ENCODE measurements at regions not wholly inside any gene's neighbourhood (a gene's known extent, or its start where the extent isn't known, plus 50 kb on each side); places are given as distances from the start of the nearest gene placed in this dataset.

DNA sequence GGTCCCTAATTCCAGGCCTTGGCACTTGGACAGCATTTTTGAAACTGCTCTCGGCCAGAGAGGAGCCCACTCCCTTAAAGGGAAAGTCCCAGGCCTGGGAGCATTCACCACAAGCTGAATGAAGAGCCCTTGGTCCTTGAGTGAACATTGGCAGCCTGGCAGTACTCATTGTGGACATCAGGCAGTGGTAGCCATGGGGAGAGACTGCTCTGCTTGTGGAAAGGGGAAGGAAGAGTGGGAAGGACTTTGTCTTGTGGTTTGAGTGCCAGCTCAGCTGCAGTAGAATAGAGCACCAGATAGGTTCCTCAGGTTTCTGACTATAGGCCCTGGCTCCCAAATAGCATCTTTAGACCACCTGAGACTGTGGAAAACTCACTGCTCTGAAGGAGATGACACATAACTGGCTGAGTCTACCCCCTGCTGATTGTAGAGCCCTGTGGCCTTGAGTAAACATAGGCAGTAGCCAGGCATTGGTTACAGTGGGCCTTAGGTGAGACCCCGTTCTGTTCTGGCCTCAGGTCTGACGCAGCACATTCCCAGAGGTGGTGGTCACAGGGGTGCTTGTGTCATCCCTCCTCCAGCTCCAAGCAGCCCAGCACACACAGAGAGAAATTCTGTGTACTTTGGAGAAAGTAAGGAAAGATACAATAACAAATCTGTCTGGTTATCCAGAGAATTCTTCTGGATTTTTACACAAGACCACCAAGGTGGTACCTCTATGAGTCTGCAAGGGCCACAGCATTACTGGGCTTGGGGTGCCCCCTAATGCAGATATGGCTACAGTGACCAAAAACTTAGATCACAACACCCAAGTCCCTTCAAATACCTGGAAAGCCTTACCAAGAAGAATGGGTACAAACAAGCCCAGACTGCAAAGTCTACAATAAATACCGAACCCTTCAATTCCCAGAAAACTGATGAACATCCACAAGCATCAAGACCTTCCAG lies 153.8 kb downstream of the GNAI1 start:
- Histone ChIP-seq H3K27ac (ENCODE audit: low read depth, low read length, poor library complexity, severe bottlenecking) (no peak overlapping the region), H2AFZ (ENCODE audit: low read length) (no peak overlapping the region), H3K9me2 (ENCODE audit: insufficient read depth, low read length) (no peaks in the 10 kb centered on the region), H3K4me3 (ENCODE audit: low read depth, low read length, poor library complexity, severe bottlenecking) (no peak overlapping the region), H3K4me1 (ENCODE audit: insufficient read depth, low read length, poor library complexity, severe bottlenecking) (no peaks in the 10 kb centered on the region), H4K20me1 (ENCODE audit: insufficient read depth, low read length) (no peaks in the 10 kb centered on the region), H3K4me2 (ENCODE audit: low read length) (no peak overlapping the region), H3K9me3 (ENCODE audit: low read length) (no peaks in the 10 kb centered on the region), H3K36me3 (ENCODE audit: insufficient read depth, low read length) (no peaks in the 10 kb centered on the region), H3K79me2 (ENCODE audit: insufficient read depth, low read depth, low read length) (no peaks in the 10 kb centered on the region)
- ChIA-PET POLR2A (no interaction called here), CTCF (ENCODE audit: unreplicated experiment) (no interaction called here)
- TF ChIP-seq, protein P1, sequence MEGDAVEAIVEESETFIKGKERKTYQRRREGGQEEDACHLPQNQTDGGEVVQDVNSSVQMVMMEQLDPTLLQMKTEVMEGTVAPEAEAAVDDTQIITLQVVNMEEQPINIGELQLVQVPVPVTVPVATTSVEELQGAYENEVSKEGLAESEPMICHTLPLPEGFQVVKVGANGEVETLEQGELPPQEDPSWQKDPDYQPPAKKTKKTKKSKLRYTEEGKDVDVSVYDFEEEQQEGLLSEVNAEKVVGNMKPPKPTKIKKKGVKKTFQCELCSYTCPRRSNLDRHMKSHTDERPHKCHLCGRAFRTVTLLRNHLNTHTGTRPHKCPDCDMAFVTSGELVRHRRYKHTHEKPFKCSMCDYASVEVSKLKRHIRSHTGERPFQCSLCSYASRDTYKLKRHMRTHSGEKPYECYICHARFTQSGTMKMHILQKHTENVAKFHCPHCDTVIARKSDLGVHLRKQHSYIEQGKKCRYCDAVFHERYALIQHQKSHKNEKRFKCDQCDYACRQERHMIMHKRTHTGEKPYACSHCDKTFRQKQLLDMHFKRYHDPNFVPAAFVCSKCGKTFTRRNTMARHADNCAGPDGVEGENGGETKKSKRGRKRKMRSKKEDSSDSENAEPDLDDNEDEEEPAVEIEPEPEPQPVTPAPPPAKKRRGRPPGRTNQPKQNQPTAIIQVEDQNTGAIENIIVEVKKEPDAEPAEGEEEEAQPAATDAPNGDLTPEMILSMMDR (conservative IDR thresholded peaks at IDR 0.05; ENCODE audit: low read length): no peak
- TF ChIP-seq EZH2phosphoT487 (IDR thresholded peaks at IDR 0.05; ENCODE audit: borderline replicate concordance, low read depth, low read length): no peak
- DNase-seq (ENCODE audit: low spot score): no peak
- intact Hi-C loops (cut with micrococcal nuclease; ENCODE audit: unreplicated experiment): no loop called here
- BruUV-seq (replicated peaks): no TSS peak

DNA sequence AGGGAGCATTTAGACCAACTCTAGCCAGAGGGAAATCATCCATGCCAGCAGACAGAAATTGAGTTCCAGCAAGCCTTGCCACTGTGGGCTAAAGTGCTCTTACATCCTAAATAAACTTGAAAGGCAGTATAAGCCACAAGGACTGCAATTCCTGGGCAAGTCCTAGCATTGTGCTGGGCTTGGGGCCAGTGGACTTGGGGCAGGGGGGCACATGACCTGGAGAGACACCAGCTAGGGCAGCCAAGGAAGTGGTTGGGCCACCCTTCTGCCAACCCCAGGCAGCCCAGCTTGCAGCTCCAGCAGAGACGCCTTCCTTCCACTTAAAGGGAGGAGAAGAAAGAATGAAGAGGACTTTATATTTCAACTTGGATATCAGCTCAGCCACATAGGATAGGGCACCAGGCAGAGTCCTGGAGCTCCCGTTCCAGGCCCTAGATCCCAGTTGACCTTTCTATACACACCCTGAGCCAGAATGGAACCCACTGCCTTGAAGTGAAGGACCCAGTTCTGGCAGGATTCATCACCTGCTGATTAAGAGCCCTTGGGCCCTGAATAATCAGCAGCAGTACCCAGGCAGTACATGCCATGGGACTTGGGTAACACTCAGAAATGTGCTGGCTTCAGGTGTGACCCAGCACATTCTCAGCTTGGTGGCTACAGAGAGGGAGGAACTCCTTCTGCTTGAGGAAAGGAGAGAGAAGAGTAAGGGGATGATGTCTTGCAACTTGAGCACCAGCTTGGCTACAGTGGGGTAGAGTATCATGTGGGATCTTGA lies 153.0 kb downstream of the GNAI1 start:
- POLR2A ChIA-PET: no interaction called here
- DNase-seq (ENCODE audit: low spot score): no peak
- intact Hi-C loops (cut with micrococcal nuclease; ENCODE audit: unreplicated experiment): no loop called here

More for the DNA sequence above, 153.0 kb downstream of the GNAI1 start:
- no peaks in the 10 kb centered on the region for H3K4me1 ChIP-seq (ENCODE audit: insufficient read depth, low read length, poor library complexity, severe bottlenecking)
- no peaks in the 10 kb centered on the region for H3K9me2 ChIP-seq (ENCODE audit: insufficient read depth, low read length)
- no peak overlapping the region for H3K4me2 ChIP-seq (ENCODE audit: low read length)
- no peak overlapping the region for H2AFZ ChIP-seq (ENCODE audit: low read length)
- no peaks in the 10 kb centered on the region for H3K9me3 ChIP-seq (ENCODE audit: low read length)
- no peak overlapping the region for H3K27ac ChIP-seq (ENCODE audit: low read depth, low read length, poor library complexity, severe bottlenecking)
- BruUV-seq (replicated peaks): no TSS peak
- no peak overlapping the region for H3K4me3 ChIP-seq (ENCODE audit: low read depth, low read length, poor library complexity, severe bottlenecking)
- no peaks in the 10 kb centered on the region for H4K20me1 ChIP-seq (ENCODE audit: insufficient read depth, low read length)
- CTCF ChIA-PET (ENCODE audit: unreplicated experiment): no interaction called here
- TF ChIP-seq, protein P1 (conservative IDR thresholded peaks at IDR 0.05; ENCODE audit: low read length): no peak
- no peak for TF ChIP-seq EZH2phosphoT487 (IDR thresholded peaks at IDR 0.05; ENCODE audit: borderline replicate concordance, low read depth, low read length)
- H3K79me2 ChIP-seq (ENCODE audit: insufficient read depth, low read depth, low read length): no peaks in the 10 kb centered on the region
- no peaks in the 10 kb centered on the region for H3K36me3 ChIP-seq (ENCODE audit: insufficient read depth, low read length)

Data from OCI-LY7 (cell line).